HepG2 (cell line): ENCODE measurements at regions not wholly inside any gene's neighbourhood (a gene's known extent, or its start where the extent isn't known, plus 50 kb on each side); places are given as distances from the start of the nearest gene placed in this dataset.

Experiments
- ATAC-seq: fragments of 200-7000 bp; cut with Tn5 transposase; 3 replicates; pipeline ENCODE4 v1.9.1; 2020; ENCODE audit warnings: mild to moderate bottlenecking, moderate library complexity
- BruUV-seq: library from RNA; stranded (reverse); fragments of 400-500 nt; replicated peaks from 2 replicates; lab custom pipeline; 2021; lab: Mats Ljungman, UMichigan
- CTCF ChIA-PET: fragments of 300-600 bp; formaldehyde crosslinking; extraction: SDS; loops from one replicate; lab custom pipeline; 2021; ENCODE audit warnings: low total read pairs, inconsistent platforms, low intra/inter-chr PET ratio; lab: Yijun Ruan, JAX
- POLR2A ChIA-PET: fragments of 350-600 bp; sonication (Branson Sonifier 250); formaldehyde crosslinking; loops from one replicate; lab custom pipeline; 2020; ENCODE audit warnings: antibody characterized with exemption, inconsistent platforms; lab: Yijun Ruan, JAX
- DNase-seq: peaks from one replicate; pipeline ENCODE4 v3.0.0-alpha.2; 2015; ENCODE audit warnings: low spot score
- FAIRE-seq: peaks from 3 replicates; lab custom pipeline; 2011; peaks lifted over from hg19 to GRCh38; lab: Jason Lieb, UNC
- H2AFZ ChIP-seq: one replicate; pipeline ENCODE4 v1.6.1; 2011; ENCODE audit warnings: low read length, inconsistent platforms
- H3K27ac ChIP-seq: fragments of 300-600 bp; 3 replicates; pipeline ENCODE4 v1.8.0; 2011; ENCODE audit warnings: mixed run types, mild to moderate bottlenecking, mixed read lengths, low read length, inconsistent platforms; ENCODE audit not compliant: insufficient read depth; ENCODE audit errors: extremely low read length
- H3K27me3 ChIP-seq, 2 experiments: fragments of 200-600 bp in 1 of 2; 2 replicates in 1 of 2; 3 replicates in 1 of 2; pipeline versions ENCODE4 v1.6.0 to v1.8.0; 2011; ENCODE audit warnings: low read length in 2 of 2, mild to moderate bottlenecking in 2 of 2, moderate library complexity in 2 of 2, inconsistent platforms in 1 of 2; ENCODE audit not compliant: insufficient read depth in 2 of 2, control insufficient read depth in 1 of 2
- H3K36me3 ChIP-seq, 2 experiments: fragments of 200-600 bp in 1 of 2; replicated peaks in 1 of 2; 2 replicates in 1 of 2; 3 replicates in 1 of 2; pipeline versions ENCODE4 v1.5.1 to v1.8.0; 2011; ENCODE audit warnings: low read length in 2 of 2, inconsistent platforms in 1 of 2; ENCODE audit not compliant: insufficient read depth in 2 of 2, control insufficient read depth in 1 of 2
- H3K4me1 ChIP-seq: 2 replicates; pipeline ENCODE4 v1.5.1; 2012; ENCODE audit warnings: low read length, inconsistent platforms; ENCODE audit not compliant: insufficient read depth
- H3K4me2 ChIP-seq: 2 replicates; pipeline ENCODE4 v1.6.0; 2011; ENCODE audit warnings: low read depth, low read length, inconsistent platforms
- H3K4me3 ChIP-seq, 3 experiments: fragments of 200-600 bp in 1 of 3; sonication (generic), shearing (Covaris generic) in 1 of 3; replicated peaks in 1 of 3; 2 replicates each; pipeline ENCODE4 v1.5.1; 2011 to 2016; ENCODE audit warnings: low read length in 3 of 3, inconsistent platforms in 2 of 3, low read depth in 2 of 3, mild to moderate bottlenecking in 2 of 3, control low read depth in 1 of 3, mixed read lengths in 1 of 3; ENCODE audit not compliant: insufficient read depth in 1 of 3
- H3K79me2 ChIP-seq: one replicate; pipeline ENCODE4 v1.6.1; 2011; ENCODE audit warnings: low read length, inconsistent platforms; ENCODE audit not compliant: insufficient read depth
- H3K9ac ChIP-seq: 2 replicates; pipeline ENCODE4 v1.6.0; 2011; ENCODE audit warnings: mild to moderate bottlenecking, low read depth, low read length, inconsistent platforms; ENCODE audit not compliant: insufficient read depth
- H3K9me3 ChIP-seq: 2 replicates; pipeline ENCODE4 v1.5.1; 2012; ENCODE audit warnings: mild to moderate bottlenecking, low read length
- H4K20me1 ChIP-seq: 2 replicates; pipeline ENCODE4 v1.6.0; 2011; ENCODE audit warnings: inconsistent platforms, mild to moderate bottlenecking, low read length, moderate library complexity; ENCODE audit not compliant: insufficient read depth
- ADNP ChIP-seq: sonication (generic); formaldehyde crosslinking; IDR thresholded peaks from 2 replicates; pipeline ENCODE4 v1.4.0; 2020; ENCODE audit warnings: missing genetic modification reagents
- SOX13 ChIP-seq, 3 experiments: fragments of 450-650 bp in 1 of 3; sonication (generic) in 1 of 3; formaldehyde crosslinking in 1 of 3; IDR thresholded peaks in 2 of 3; conservative IDR thresholded peaks in 1 of 3; 2 replicates each; pipeline versions ENCODE4 v1.5.0 to v1.6.1; 2016 to 2020; ENCODE audit warnings: antibody characterized with exemption in 1 of 3, mild to moderate bottlenecking in 1 of 3, missing compliant biosample characterization in 1 of 3, missing genetic modification reagents in 1 of 3, moderate library complexity in 1 of 3
- ZBTB21 ChIP-seq: sonication (generic); formaldehyde crosslinking; IDR thresholded peaks from 2 replicates; pipeline ENCODE4 v1.4.0; 2020; ENCODE audit warnings: missing genetic modification reagents
- ZMYM3 ChIP-seq: sonication (generic); formaldehyde crosslinking; IDR thresholded peaks from 2 replicates; pipeline ENCODE4 v1.5.1; 2020; ENCODE audit warnings: mild to moderate bottlenecking, missing genetic modification reagents
- ZNF614 ChIP-seq: IDR thresholded peaks from 2 replicates; pipeline ENCODE4 v1.6.1; 2018; ENCODE audit warnings: missing biosample characterization, missing genetic modification reagents, inconsistent platforms, borderline replicate concordance
- WGBS: methylation state at CpG from one replicate; pipeline ENCODE4 v1.1.6; 2017; ENCODE audit warnings: low lambda C conversion rate; 5-methylcytosine and 5-hydroxymethylcytosine counted together
- in situ Hi-C: cut with HindIII; loops from 2 replicates; pipeline ENCODE4 v1.10.0; 2017; ENCODE audit warnings: low pct_unique_long_range_greater_than_20kb; ENCODE audit not compliant: extremely low pct_ligation_motif_present
- intact Hi-C: fragments of 100-400 bp; cut with micrococcal nuclease; formaldehyde crosslinking; loops from one replicate; pipeline ENCODE4 v1.10.0; 2022; ENCODE audit not compliant: unreplicated experiment
- TF ChIP-seq, protein P1 (sequence below): sonication (generic); formaldehyde crosslinking; IDR thresholded peaks from 2 replicates; pipeline ENCODE4 v1.8.0; 2023; ENCODE audit warnings: mild to moderate bottlenecking, missing genetic modification reagents
- TF ChIP-seq, protein P2 (sequence below): conservative IDR thresholded peaks from 2 replicates; pipeline ENCODE4 v1.6.1; 2018; ENCODE audit warnings: missing genetic modification reagents

DNA sequence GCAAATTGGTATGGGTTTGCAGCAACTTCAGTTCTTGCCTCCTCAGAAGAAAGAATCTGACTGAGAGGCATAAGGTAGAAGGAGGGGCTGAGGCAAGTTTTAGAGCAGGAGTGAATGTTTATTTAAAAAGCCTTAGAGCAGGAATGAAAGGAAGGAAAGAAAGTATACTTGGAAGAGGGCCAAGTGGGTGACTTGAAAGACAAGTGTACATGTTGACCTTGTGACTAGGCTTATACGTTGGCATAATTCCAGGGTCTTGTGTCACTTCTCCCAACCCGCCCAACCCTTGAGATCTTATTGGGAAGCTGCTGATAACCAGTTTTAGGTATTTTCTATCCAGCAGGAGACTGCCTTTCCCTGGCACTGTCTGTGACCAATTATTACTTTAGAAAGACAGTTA, 436.9 kb upstream of the ZNF717 start:
- H2AFZ ChIP-seq: no peak overlapping the region
- H3K4me2 ChIP-seq: no peak overlapping the region
- no peaks in the 10 kb centered on the region for H3K36me3 ChIP-seq
- ATAC-seq: no peak
- no peak overlapping the region for H3K4me3 ChIP-seq
- in situ Hi-C loops (no loop called here), intact Hi-C loops (no loop called here)
- no peaks in the 10 kb centered on the region for H3K27me3 ChIP-seq
- H3K4me1 ChIP-seq: no peaks in the 10 kb centered on the region
- H3K9ac ChIP-seq: no peak overlapping the region
- no peak for FAIRE-seq
- 9% methylated on average over 2 of the region's 2 CpGs for WGBS
- no TSS peak for BruUV-seq
- CTCF ChIA-PET: no interaction called here
- TF ChIP-seq SOX13 (IDR thresholded peaks at IDR 0.05) (no peak), SOX13 (CRISPR knock-in tag; conservative IDR thresholded peaks at IDR 0.05 in 1 of 2, IDR thresholded peaks at IDR 0.05 in 1 of 2) (no peak), ADNP (CRISPR knock-in tag) (no peak), ZNF614 (no peak), ZMYM3 (CRISPR knock-in tag) (no peak)
- TF ChIP-seq, protein P1, sequence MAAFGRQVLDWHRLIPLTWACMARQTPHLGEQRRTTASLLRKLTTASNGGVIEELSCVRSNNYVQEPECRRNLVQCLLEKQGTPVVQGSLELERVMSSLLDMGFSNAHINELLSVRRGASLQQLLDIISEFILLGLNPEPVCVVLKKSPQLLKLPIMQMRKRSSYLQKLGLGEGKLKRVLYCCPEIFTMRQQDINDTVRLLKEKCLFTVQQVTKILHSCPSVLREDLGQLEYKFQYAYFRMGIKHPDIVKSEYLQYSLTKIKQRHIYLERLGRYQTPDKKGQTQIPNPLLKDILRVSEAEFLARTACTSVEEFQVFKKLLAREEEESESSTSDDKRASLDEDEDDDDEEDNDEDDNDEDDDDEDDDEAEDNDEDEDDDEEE (CRISPR knock-in tag): no peak
- TF ChIP-seq, protein P2, sequence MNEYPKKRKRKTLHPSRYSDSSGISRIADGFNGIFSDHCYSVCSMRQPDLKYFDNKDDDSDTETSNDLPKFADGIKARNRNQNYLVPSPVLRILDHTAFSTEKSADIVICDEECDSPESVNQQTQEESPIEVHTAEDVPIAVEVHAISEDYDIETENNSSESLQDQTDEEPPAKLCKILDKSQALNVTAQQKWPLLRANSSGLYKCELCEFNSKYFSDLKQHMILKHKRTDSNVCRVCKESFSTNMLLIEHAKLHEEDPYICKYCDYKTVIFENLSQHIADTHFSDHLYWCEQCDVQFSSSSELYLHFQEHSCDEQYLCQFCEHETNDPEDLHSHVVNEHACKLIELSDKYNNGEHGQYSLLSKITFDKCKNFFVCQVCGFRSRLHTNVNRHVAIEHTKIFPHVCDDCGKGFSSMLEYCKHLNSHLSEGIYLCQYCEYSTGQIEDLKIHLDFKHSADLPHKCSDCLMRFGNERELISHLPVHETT (CRISPR knock-in tag): no peak
- no peaks in the 10 kb centered on the region for H3K79me2 ChIP-seq
- no peak for DNase-seq
- no peak overlapping the region for H3K27ac ChIP-seq
- H4K20me1 ChIP-seq: no peaks in the 10 kb centered on the region
- no peaks in the 10 kb centered on the region for H3K9me3 ChIP-seq
- POLR2A ChIA-PET: no interaction called here

DNA sequence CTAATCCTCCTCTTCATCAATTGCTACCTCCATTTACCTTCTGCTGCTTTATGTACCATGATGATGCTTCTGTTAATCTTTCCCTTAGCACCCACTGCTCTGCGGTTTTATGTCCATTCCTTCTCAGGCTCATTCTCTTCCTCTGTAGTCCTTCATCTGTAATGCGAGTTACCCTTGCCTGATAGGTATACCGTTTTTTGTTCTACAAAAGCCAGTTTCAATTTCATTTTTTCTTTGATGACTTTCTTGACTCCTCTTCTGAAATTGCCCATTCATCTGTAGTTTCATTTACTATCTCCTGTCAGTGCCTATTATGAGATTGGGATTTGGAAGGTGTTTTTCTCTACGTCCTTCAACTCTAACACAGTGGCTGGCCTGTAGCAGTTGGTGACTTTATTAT, 445.9 kb upstream of the ZNF717 start:
- whole genome bisulfite sequencing: 13% methylated on average over 4 of the region's 4 CpGs
- in situ Hi-C loops (no loop called here), intact Hi-C loops (no loop called here)
- DNase-seq (no peak), FAIRE-seq (no peak), ATAC-seq (no peak)
- H2AFZ ChIP-seq: no peak overlapping the region
- H3K27me3 ChIP-seq: no peaks in the 10 kb centered on the region
- H3K4me2 ChIP-seq: no peak overlapping the region
- ChIA-PET POLR2A (no interaction called here), CTCF (no interaction called here)
- H4K20me1 ChIP-seq: no peaks in the 10 kb centered on the region
- H3K4me1 ChIP-seq: no peaks in the 10 kb centered on the region
- no TSS peak for BruUV-seq
- H3K36me3 ChIP-seq: no peaks in the 10 kb centered on the region
- H3K4me3 ChIP-seq: no peak overlapping the region
- TF ChIP-seq ZBTB21 (CRISPR knock-in tag): no peak
- no peak overlapping the region for H3K27ac ChIP-seq
- H3K9ac ChIP-seq: no peak overlapping the region
- no peaks in the 10 kb centered on the region for H3K79me2 ChIP-seq
- no peaks in the 10 kb centered on the region for H3K9me3 ChIP-seq
